Motor neuron (in vitro differentiated cells): ENCODE measurements at regions not wholly inside any gene's neighbourhood (a gene's known extent, or its start where the extent isn't known, plus 50 kb on each side); places are given as distances from the start of the nearest gene placed in this dataset.
A peak's percentile ranks its signal among the peaks of the same experiment; 100 is the strongest.

Experiments
- ATAC-seq, 8 experiments: fragments of 200-7000 bp; cut with Tn5 transposase; replicated peaks in 6 of 8; 2 replicates each; pipeline ENCODE4 v1.8.0; 2021; ENCODE audit warnings: mild to moderate bottlenecking in 8 of 8, moderate library complexity in 8 of 8
- H3K27ac ChIP-seq, 2 donors: fragments of 250-450 bp; sonication (Bioruptor Pico); 2 replicates each; pipeline ENCODE4 v1.9.0; 2021; ENCODE audit warnings: antibody characterized with exemption in 2 of 2, mild to moderate bottlenecking in 2 of 2, moderate library complexity in 1 of 2
- H3K4me1 ChIP-seq, 2 donors: fragments of 250-450 bp; sonication (Bioruptor Pico); replicated peaks in 1 of 2; 2 replicates each; pipeline ENCODE4 v1.6.1; 2021; ENCODE audit warnings: antibody characterized with exemption in 2 of 2, mild to moderate bottlenecking in 2 of 2, moderate library complexity in 1 of 2
- H3K4me3 ChIP-seq, 5 donors: fragments of 250-450 bp; sonication (Bioruptor Pico); 2 replicates each; pipeline ENCODE4 v1.9.0; 2021; ENCODE audit warnings: antibody characterized with exemption in 5 of 5, mild to moderate bottlenecking in 5 of 5, moderate library complexity in 4 of 5
- WGBS, 10 experiments: fragments of 450-650 bp; shearing (Covaris generic); methylation state at CpG; one replicate each; pipeline ENCODE4 v1.0.0; 2022; 5-methylcytosine and 5-hydroxymethylcytosine counted together
- in situ Hi-C, 9 experiments: fragments of 400-800 bp; cut with MboI; loops; one replicate each; pipeline ENCODE4 v1.15.0; 2021; ENCODE audit warnings: low sequenced_read_pairs in 9 of 9, low pct_unique_long_range_greater_than_20kb in 2 of 9; ENCODE audit not compliant: unreplicated experiment in 9 of 9

GRCh38 chr3:88239870-88240269 is 90.1 kb downstream of the C3orf38 start:
- no peak overlapping the region for H3K4me3 ChIP-seq
- 33 to 100% (median 57%) methylated on average over 1 to 4 of the region's 4 CpGs for WGBS, 10 experiments

GRCh38 chr3:88248658-88249057 is 98.9 kb downstream of the C3orf38 start:
- no peak for ATAC-seq
- in situ Hi-C loops: no loop called here
- peaks cover 0 to 5% of the 10 kb centered on the region in 2 donors for H3K4me1 ChIP-seq
- H3K27ac ChIP-seq: no peak overlapping the region
- no peak overlapping the region for H3K4me3 ChIP-seq

More at GRCh38 chr3:88239870-88240269, 90.1 kb downstream of the C3orf38 start:
- no peak overlapping the region for H3K27ac ChIP-seq
- H3K4me1 ChIP-seq: peaks cover 2 to 13% of the 10 kb centered on the region in 2 donors
- ATAC-seq: no peak
- in situ Hi-C loops: no loop called here

- H3K4me1 ChIP-seq: peaks cover 4 to 14% of the 10 kb centered on the region in 2 donors
- H3K4me3 ChIP-seq: no peak overlapping the region
- 32 to 100% (median 85%) methylated on average over 1 to 4 of the region's 4 CpGs; no CpG with 5 or more reads in 1 of the 10 experiments for WGBS, 10 experiments
- in situ Hi-C loops: no loop called here
- H3K27ac ChIP-seq: no peak overlapping the region
- peak in 1 of 8 experiments; percentile 74 for ATAC-seq
Measured at GRCh38 chr3:88259045-88259444, 109.3 kb downstream of the C3orf38 start.

- no peak overlapping the region for H3K4me3 ChIP-seq
- ATAC-seq: no peak
- in situ Hi-C loops: no loop called here
- H3K4me1 ChIP-seq: peaks cover 4 to 18% of the 10 kb centered on the region in 2 donors
- peak overlapping the region in 1 of 2 donors; percentile 67 for H3K27ac ChIP-seq
- WGBS, 10 experiments: 50 to 100% (median 80%) methylated on average over 1 to 4 of the region's 4 CpGs; no CpG with 5 or more reads in 1 of the 10 experiments
Measured at GRCh38 chr3:88262527-88262926, 112.8 kb downstream of the C3orf38 start.

GRCh38 chr3:88263417-88264100 is 113.8 kb downstream of the C3orf38 start:
- 17 to 54% (median 38%) methylated on average over 2 to 8 of the region's 8 CpGs for WGBS, 10 experiments
- peak in 7 of 8 experiments; percentile 27 to 98 (median 97) for ATAC-seq
- Histone ChIP-seq H3K4me1 (peaks cover 4 to 18% of the 10 kb centered on the region in 2 donors), H3K4me3 (no peak overlapping the region), H3K27ac (peak overlapping the region in 1 of 2 donors; percentile 52)
- in situ Hi-C loops: no loop called here

GRCh38 chr3:88267441-88267840 is 117.7 kb downstream of the C3orf38 start:
- Histone ChIP-seq H3K27ac (no peak overlapping the region), H3K4me1 (peaks cover 4 to 17% of the 10 kb centered on the region in 2 donors), H3K4me3 (no peak overlapping the region)
- in situ Hi-C loops: no loop called here
- ATAC-seq: no peak
- 4 to 98% (median 82%) methylated on average over 2 to 5 of the region's 5 CpGs for WGBS, 10 experiments

- H3K4me1 ChIP-seq: peaks cover 3 to 13% of the 10 kb centered on the region in 2 donors
- no peak overlapping the region for H3K27ac ChIP-seq
- ATAC-seq: no peak
- H3K4me3 ChIP-seq: no peak overlapping the region
- WGBS, 10 experiments: 18 to 77% (median 38%) methylated on average over 2 to 3 of the region's 3 CpGs; no CpG with 5 or more reads in 3 of the 10 experiments
- in situ Hi-C loops: no loop called here
Measured at GRCh38 chr3:88267847-88268246, 118.1 kb downstream of the C3orf38 start.

- WGBS, 10 experiments: 13 to 90% (median 58%) methylated on average over 1 to 3 of the region's 3 CpGs
- H3K27ac ChIP-seq: no peak overlapping the region
- in situ Hi-C loops: no loop called here
Measured at GRCh38 chr3:88280326-88280725, 130.6 kb downstream of the C3orf38 start.

GRCh38 chr3:88282528-88283241 is 132.9 kb downstream of the C3orf38 start:
- WGBS, 10 experiments: 31 to 100% (median 92%) methylated on average over 1 to 6 of the region's 6 CpGs
- in situ Hi-C loops: no loop called here
- ATAC-seq: no peak
- Histone ChIP-seq H3K4me1 (no peaks in the 10 kb centered on the region), H3K4me3 (no peak overlapping the region), H3K27ac (no peak overlapping the region)

More at GRCh38 chr3:88280326-88280725, 130.6 kb downstream of the C3orf38 start:
- Histone ChIP-seq H3K4me3 (no peak overlapping the region), H3K4me1 (peaks cover 0 to 2% of the 10 kb centered on the region in 2 donors)
- ATAC-seq: no peak

GRCh38 chr3:88283242-88283592 is 133.5 kb downstream of the C3orf38 start:
- in situ Hi-C loops: no loop called here
- WGBS, 10 experiments: 0 to 94% (median 71%) methylated on average over 1 to 4 of the region's 4 CpGs; no CpG with 5 or more reads in 1 of the 10 experiments
- no peak for ATAC-seq
- Histone ChIP-seq H3K27ac (no peak overlapping the region), H3K4me1 (no peaks in the 10 kb centered on the region), H3K4me3 (no peak overlapping the region)

- Histone ChIP-seq H3K27ac (no peak overlapping the region), H3K4me3 (no peak overlapping the region), H3K4me1 (no peaks in the 10 kb centered on the region)
- in situ Hi-C loops: no loop called here
- no peak for ATAC-seq
Measured at GRCh38 chr3:88291486-88291885, 141.7 kb downstream of the C3orf38 start.

- Histone ChIP-seq H3K27ac (no peak overlapping the region), H3K4me1 (no peaks in the 10 kb centered on the region), H3K4me3 (no peak overlapping the region)
- 7 to 100% (median 59%) methylated on average over 1 to 3 of the region's 3 CpGs; no CpG with 5 or more reads in 2 of the 10 experiments for WGBS, 10 experiments
- in situ Hi-C loops: no loop called here
- no peak for ATAC-seq
Measured at GRCh38 chr3:88298189-88298588, 148.4 kb downstream of the C3orf38 start.

GRCh38 chr3:88301273-88301995 is 151.7 kb downstream of the C3orf38 start:
- Histone ChIP-seq H3K27ac (no peak overlapping the region), H3K4me3 (no peak overlapping the region), H3K4me1 (no peaks in the 10 kb centered on the region)
- WGBS, 10 experiments: 0 to 95% (median 81%) methylated on average over 1 to 3 of the region's 3 CpGs
- ATAC-seq: peak in 2 of 8 experiments; percentile 39 to 61
- in situ Hi-C loops: no loop called here
